HL-60 (cell line): ENCODE measurements at regions not wholly inside any gene's neighbourhood (a gene's known extent, or its start where the extent isn't known, plus 50 kb on each side); places are given as distances from the start of the nearest gene placed in this dataset.

Experiments used
- CTCF ChIP-seq: IDR thresholded peaks from one replicate; pipeline ENCODE4 v1.5.1; 2011; ENCODE audit warnings: low read length, control low read depth, inconsistent platforms; ENCODE audit not compliant: insufficient read depth
- GABPA ChIP-seq: IDR thresholded peaks from 2 replicates; pipeline ENCODE4 v1.6.1; 2012; ENCODE audit warnings: low read depth
- POLR2AphosphoS5 ChIP-seq: IDR thresholded peaks from 2 replicates; pipeline ENCODE4 v1.6.1; 2012; ENCODE audit warnings: low read depth
- REST ChIP-seq: IDR thresholded peaks from 2 replicates; pipeline ENCODE4 v1.6.1; 2012; ENCODE audit warnings: low read depth; ENCODE audit not compliant: insufficient replicate concordance
- SPI1 ChIP-seq: IDR thresholded peaks from 2 replicates; pipeline ENCODE4 v1.6.1; 2012; ENCODE audit warnings: low read depth, mild to moderate bottlenecking, borderline replicate concordance

DNA sequence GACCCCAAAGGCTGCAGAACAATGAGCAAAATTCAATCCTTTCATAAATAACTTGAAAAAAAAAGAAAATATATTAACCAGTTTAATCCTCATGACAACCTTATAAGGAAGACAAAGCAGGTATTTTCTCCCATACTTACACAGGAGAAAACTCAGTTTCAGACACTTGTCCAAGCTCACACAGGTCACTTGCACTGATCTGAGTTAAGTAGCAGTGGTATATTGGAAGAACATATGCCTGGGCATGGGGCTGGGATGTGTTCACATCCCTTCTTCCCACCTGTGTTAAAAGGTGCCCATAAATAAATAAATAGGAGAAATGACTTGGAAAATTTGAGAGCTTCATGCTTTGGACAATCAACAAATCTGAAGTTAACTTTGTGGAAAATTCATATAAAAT lies 63.5 kb upstream of the SELENOP start:
- TF ChIP-seq CTCF (no peak), POLR2AphosphoS5 (no peak), REST (no peak), SPI1 (no peak), GABPA (no peak)
